ENCODE measurements at regions not wholly inside any gene's neighbourhood (a gene's known extent, or its start where the extent isn't known, plus 50 kb on each side); places are given as distances from the start of the nearest gene placed in this dataset.

- no peak for DNase-seq (ENCODE audit: low read depth)
Measured at GRCh38 chr11:8826139-8826786, 84.7 kb upstream of the AKIP1 start.

GRCh38 chr11:8826901-8827560, 84.0 kb upstream of the AKIP1 start:
- no peak for DNase-seq (ENCODE audit: low read depth)

GRCh38 chr11:8828046-8828445, 82.9 kb upstream of the AKIP1 start:
- no peak for DNase-seq (ENCODE audit: low read depth)

- no peak for DNase-seq (ENCODE audit: low read depth)
Measured at GRCh38 chr11:8828580-8829361, 82.2 kb upstream of the AKIP1 start.

- DNase-seq (ENCODE audit: low read depth): no peak
Measured at GRCh38 chr11:8829556-8829955, 81.4 kb upstream of the AKIP1 start.

GRCh38 chr11:8830641-8831040, 80.3 kb upstream of the AKIP1 start:
- no peak for DNase-seq (ENCODE audit: low read depth)

- DNase-seq (ENCODE audit: low read depth): no peak
Measured at GRCh38 chr11:8831861-8832260, 79.1 kb upstream of the AKIP1 start.

- DNase-seq (ENCODE audit: low read depth): no peak
Measured at GRCh38 chr11:8832571-8833260, 78.3 kb upstream of the AKIP1 start.

GRCh38 chr11:8833568-8834315, 77.2 kb upstream of the AKIP1 start:
- DNase-seq (ENCODE audit: low read depth): no peak

GRCh38 chr11:8834379-8834778, 76.6 kb upstream of the AKIP1 start:
- no peak for DNase-seq (ENCODE audit: low read depth)

- DNase-seq (ENCODE audit: low read depth): no peak
Measured at GRCh38 chr11:8838248-8838647, 72.7 kb upstream of the AKIP1 start.

GRCh38 chr11:8839306-8839956, 71.6 kb upstream of the AKIP1 start:
- DNase-seq (ENCODE audit: low read depth): no peak

GRCh38 chr11:8839957-8840945, 70.7 kb upstream of the AKIP1 start:
- no peak for DNase-seq (ENCODE audit: low read depth)

GRCh38 chr11:8841899-8842298, 69.1 kb upstream of the AKIP1 start:
- DNase-seq (ENCODE audit: low read depth): no peak

GRCh38 chr11:8858808-8859207, 52.2 kb upstream of the AKIP1 start:
- DNase-seq (ENCODE audit: low read depth): no peak
